Right atrium auricular region (tissue), 2 donors: ENCODE measurements at regions not wholly inside any gene's neighbourhood (a gene's known extent, or its start where the extent isn't known, plus 50 kb on each side); places are given as distances from the start of the nearest gene placed in this dataset.
A peak's percentile ranks its signal among the peaks of the same experiment; 100 is the strongest.

Source experiments
- DNase-seq: peaks from one replicate; pipeline ENCODE4 v3.0.0-alpha.2; 2019; ENCODE audit warnings: low spot score
- H3K27ac ChIP-seq, 2 donors: fragments of 200-600 bp; sonication (generic); 1 replicate in 1 of 2; 2 replicates in 1 of 2; pipeline ENCODE4 v1.5.1; 2016 to 2019
- H3K27me3 ChIP-seq, 2 donors: fragments of 200-600 bp; sonication (generic); one replicate each; pipeline versions ENCODE4 v1.5.1 to v1.6.0; 2017 to 2019
- H3K36me3 ChIP-seq: fragments of 200-600 bp; sonication (generic); one replicate; pipeline ENCODE4 v1.5.1; 2016
- H3K4me1 ChIP-seq, 2 donors: fragments of 200-600 bp; sonication (generic); one replicate each; pipeline versions ENCODE4 v1.5.1 to v1.6.0; 2017 to 2019
- H3K4me3 ChIP-seq, 2 donors: fragments of 200-600 bp; sonication (generic); 1 replicate in 1 of 2; 2 replicates in 1 of 2; pipeline ENCODE4 v1.5.1; 2017 to 2019; ENCODE audit warnings: mild to moderate bottlenecking in 1 of 2, moderate library complexity in 1 of 2
- H3K9me3 ChIP-seq, 2 donors: fragments of 200-600 bp; sonication (generic); one replicate each; pipeline ENCODE4 v1.5.1; 2019
- TF ChIP-seq, protein P1 (sequence below), 2 donors: fragments of 200-600 bp; sonication (generic); IDR thresholded peaks; one replicate each; pipeline ENCODE4 v1.5.1; 2019; ENCODE audit warnings: antibody characterized with exemption in 2 of 2

DNA sequence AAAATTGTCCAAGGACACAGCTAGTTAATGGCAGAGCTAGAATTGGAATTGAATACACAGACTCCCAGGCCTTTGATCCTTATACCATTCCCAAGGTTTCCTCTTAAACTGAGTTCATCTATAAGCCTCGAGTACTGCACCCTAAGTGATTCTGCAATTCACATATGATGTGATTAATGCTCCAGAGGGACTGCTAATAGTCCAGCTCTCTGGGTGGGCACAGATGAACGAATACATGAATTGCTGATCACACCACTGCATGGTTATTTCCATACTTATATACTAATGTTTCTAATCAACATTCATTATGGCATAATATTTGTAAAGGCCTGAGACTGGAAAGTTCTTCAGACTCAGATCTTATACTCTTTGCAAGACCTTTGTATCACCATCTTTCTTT lies 101.8 kb downstream of the NUFIP1 start:
- Histone ChIP-seq H3K9me3 (no peaks in the 10 kb centered on the region), H3K4me3 (no peak overlapping the region), H3K36me3 (no peaks in the 10 kb centered on the region), H3K4me1 (no peaks in the 10 kb centered on the region), H3K27ac (peak overlapping the region in 1 of 2 donors; percentile 58), H3K27me3 (no peaks in the 10 kb centered on the region)
- DNase-seq, result no peak
- TF ChIP-seq, protein P1, sequence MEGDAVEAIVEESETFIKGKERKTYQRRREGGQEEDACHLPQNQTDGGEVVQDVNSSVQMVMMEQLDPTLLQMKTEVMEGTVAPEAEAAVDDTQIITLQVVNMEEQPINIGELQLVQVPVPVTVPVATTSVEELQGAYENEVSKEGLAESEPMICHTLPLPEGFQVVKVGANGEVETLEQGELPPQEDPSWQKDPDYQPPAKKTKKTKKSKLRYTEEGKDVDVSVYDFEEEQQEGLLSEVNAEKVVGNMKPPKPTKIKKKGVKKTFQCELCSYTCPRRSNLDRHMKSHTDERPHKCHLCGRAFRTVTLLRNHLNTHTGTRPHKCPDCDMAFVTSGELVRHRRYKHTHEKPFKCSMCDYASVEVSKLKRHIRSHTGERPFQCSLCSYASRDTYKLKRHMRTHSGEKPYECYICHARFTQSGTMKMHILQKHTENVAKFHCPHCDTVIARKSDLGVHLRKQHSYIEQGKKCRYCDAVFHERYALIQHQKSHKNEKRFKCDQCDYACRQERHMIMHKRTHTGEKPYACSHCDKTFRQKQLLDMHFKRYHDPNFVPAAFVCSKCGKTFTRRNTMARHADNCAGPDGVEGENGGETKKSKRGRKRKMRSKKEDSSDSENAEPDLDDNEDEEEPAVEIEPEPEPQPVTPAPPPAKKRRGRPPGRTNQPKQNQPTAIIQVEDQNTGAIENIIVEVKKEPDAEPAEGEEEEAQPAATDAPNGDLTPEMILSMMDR (IDR thresholded peaks at IDR 0.05), result no peak

DNA sequence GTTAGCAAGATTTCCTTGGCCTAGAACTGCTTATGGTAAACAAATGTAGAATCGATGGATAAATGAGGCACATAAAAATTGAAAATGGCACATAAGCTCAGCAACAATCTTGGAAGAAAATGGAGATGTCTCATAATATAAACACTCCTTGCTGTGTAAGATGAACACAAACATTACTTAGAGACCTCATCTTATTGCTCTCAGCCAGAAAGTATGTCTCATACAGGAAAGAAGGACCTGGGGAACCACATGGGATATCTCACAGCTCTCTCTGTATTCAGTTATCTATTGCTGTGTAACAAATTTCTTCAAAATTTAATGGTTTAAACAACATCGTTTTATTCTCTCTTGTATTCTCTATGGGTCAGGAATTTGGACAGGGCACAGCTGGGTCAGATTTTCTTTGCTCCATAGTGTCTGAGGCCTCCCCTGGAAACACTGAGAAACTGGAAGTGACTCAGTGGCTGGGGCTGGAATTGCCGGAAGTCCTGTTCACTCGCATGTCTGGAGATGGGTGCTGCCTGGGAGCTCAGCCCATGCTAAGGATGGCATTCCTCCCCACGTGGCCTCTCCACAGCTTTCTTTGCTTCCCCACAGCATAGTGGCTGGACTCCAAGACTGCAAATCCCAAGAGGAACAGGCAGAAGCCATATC lies 105.1 kb downstream of the NUFIP1 start:
- no peak for DNase-seq
- Histone ChIP-seq H3K27ac (no peak overlapping the region), H3K27me3 (no peaks in the 10 kb centered on the region), H3K9me3 (no peaks in the 10 kb centered on the region), H3K4me1 (no peaks in the 10 kb centered on the region), H3K4me3 (no peak overlapping the region), H3K36me3 (no peaks in the 10 kb centered on the region)
- TF ChIP-seq, protein P1 (IDR thresholded peaks at IDR 0.05), result no peak

DNA sequence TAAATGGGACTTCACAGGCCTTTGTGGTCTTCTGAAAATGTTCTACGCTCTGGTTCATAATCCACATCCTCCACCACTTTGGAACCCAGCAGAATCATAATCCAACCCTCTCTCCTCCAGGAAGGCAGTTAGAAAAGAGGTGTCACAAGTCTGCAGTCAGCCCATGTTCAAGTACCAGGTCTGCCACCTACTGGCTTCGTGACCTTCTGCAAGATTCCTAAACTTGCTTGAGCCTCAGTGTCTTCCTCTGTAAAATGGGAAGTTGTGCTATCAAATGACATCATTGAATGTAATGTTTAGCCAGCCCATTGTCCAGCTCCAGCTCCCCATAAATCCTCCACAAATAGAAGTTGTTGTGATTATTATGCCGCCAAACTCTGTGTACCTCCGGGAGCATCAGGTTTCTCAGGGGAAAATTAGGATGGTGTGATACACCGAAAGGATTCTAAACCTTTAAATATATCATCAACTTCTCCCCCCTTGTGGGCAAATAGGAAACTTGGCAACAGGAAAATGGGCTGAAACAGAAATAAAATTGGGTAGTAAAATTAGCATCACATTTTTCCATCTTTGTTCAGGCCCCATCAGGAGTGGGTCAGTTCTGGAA lies 109.7 kb downstream of the NUFIP1 start:
- TF ChIP-seq, protein P1 (IDR thresholded peaks at IDR 0.05), result peak in 1 of 2 donors; percentile 56
- Histone ChIP-seq H3K9me3 (peaks cover 0 to 5% of the 10 kb centered on the region in 2 donors), H3K27ac (no peak overlapping the region), H3K36me3 (no peaks in the 10 kb centered on the region), H3K4me3 (no peak overlapping the region), H3K4me1 (no peaks in the 10 kb centered on the region), H3K27me3 (no peaks in the 10 kb centered on the region)
- no peak for DNase-seq

DNA sequence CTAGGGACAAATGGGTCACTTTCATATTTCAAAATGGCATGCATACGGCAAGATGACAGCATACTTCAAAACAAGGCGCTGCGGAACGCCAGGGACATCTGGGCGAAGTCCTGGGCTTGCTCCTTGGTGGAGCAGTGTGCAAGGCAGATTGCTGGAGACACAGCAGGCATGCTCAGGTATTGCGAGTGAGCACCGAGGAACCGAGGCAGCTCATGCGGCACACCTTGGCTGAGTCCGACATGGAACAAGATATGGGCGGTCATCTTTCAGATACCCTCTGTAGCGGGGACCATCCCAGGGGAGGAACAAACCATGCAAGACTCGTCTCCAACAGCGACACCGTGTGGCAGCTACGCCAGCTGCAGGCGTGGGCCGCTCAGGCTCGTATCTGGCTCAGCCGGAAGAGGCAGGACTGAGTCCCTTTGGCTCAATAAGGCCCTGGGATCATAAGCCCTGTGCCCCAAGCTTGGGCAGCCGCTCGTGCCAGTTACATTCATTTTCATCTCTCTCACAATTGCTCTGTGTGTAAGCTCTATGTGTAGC lies 112.4 kb downstream of the NUFIP1 start:
- Histone ChIP-seq H3K36me3 (no peaks in the 10 kb centered on the region), H3K4me3 (no peak overlapping the region), H3K27me3 (no peaks in the 10 kb centered on the region), H3K4me1 (no peaks in the 10 kb centered on the region), H3K27ac (no peak overlapping the region), H3K9me3 (peaks cover 0 to 5% of the 10 kb centered on the region in 2 donors)
- TF ChIP-seq, protein P1 (IDR thresholded peaks at IDR 0.05), result peak in 1 of 2 donors; percentile 31
- DNase-seq, result no peak

DNA sequence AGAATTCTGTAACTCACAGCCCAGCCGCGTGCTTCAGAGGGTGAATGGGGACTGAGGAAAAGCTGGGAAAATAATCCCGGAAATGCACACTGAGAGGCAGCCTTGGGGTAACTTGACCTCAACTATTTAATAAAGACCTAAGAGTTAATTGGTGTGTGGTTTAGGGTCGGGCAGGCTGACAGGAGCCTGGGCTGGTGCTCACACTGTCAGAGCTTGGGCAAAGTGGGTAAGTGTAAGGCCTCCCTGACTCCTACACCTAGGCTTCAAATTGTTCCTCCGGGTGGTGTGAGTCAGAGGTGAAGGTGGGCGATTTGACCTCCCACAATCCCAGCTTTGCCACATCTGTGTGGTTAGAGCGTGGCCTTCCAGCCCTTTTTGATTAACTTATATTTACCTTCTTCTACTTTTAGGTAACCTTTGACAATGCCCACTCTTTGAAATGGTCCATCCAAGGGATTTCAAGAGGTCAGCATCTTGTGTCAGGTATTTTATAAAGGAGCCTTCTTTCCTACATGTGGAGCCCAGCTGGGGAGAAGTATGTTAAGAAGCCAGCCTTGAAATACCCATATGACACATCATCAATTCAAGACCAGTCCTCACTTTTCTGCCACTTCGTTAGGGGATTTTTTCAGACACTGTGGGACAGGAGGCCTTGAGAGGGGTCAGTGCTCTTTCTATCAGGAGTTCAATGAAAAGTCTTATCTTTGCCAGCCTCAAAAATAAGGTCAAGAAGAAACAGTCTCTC lies 114.2 kb downstream of the NUFIP1 start:
- Histone ChIP-seq H3K4me3 (no peak overlapping the region), H3K9me3 (peaks cover 0 to 5% of the 10 kb centered on the region in 2 donors), H3K27me3 (no peaks in the 10 kb centered on the region), H3K36me3 (no peaks in the 10 kb centered on the region), H3K27ac (no peak overlapping the region), H3K4me1 (peaks cover 0 to 3% of the 10 kb centered on the region in 2 donors)
- no peak for DNase-seq
- TF ChIP-seq, protein P1 (IDR thresholded peaks at IDR 0.05), result no peak
